ENCODE measurements at regions not wholly inside any gene's neighbourhood (a gene's known extent, or its start where the extent isn't known, plus 50 kb on each side); places are given as distances from the start of the nearest gene placed in this dataset.
"Not testable (repeated sequence)": the region's sequence is repeated elsewhere in the genome, so short reads cannot be mapped to it uniquely, and the experiment has no call there.

DNA sequence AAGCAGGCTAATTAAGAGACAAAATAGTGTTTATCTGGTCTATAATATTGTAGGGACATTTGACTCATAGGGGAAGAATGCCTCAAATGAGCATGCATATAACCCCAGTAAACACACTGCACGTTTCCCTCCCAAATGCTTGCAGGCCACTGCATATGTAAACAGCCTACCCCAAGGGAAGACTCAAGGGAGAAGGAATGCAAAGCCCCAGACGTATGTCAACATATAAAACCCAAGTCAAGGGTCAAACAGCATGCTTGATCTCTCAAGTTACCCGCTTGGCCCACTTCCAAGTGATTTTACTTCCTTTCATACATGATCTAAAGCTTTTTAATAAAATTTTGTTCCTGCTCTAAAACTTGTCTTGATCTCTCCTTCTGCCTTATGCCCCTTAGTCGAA is 1090.0 kb downstream of the OTOL1 start:
- no peak for TF ChIP-seq CTCF (IDR thresholded peaks at IDR 0.05; ENCODE audit: control extremely low read depth, extremely low read depth)
- Histone ChIP-seq H3K9ac (ENCODE audit: insufficient read depth in 1 of 2, low read length in 2 of 2) (no peak overlapping the region), H3K4me3 (no peak overlapping the region), H3K9me3 (ENCODE audit: control insufficient read depth in 4 of 4, insufficient read depth in 3 of 4, low read length in 3 of 4) (no peaks in the 10 kb centered on the region), H3K36me3 (ENCODE audit: control insufficient read depth in 4 of 4, insufficient read depth in 4 of 4, low read length in 4 of 4) (no peaks in the 10 kb centered on the region), H3K27ac (ENCODE audit: low read depth in 1 of 2, low read length in 1 of 2) (no peak overlapping the region), H3K27me3 (ENCODE audit: control insufficient read depth in 3 of 3, insufficient read depth in 3 of 3, low read length in 2 of 3) (no peaks in the 10 kb centered on the region), H3K4me1 (ENCODE audit: control insufficient read depth in 5 of 5, insufficient read depth in 5 of 5, low read length in 5 of 5) (peaks cover 0 to 11% (median 0%) of the 10 kb centered on the region in 5 donors)
- 54 to 68% methylated on average over 4 of the region's 4 CpGs for WGBS, 2 donors
- ATAC-seq (ENCODE audit: insufficient read depth, low FRiP score) (no peak), DNase-seq (peak; percentile 13 to 47 (median 27))

- Histone ChIP-seq H3K27ac (ENCODE audit: low read depth in 1 of 2, low read length in 1 of 2) (no peak overlapping the region), H3K4me3 (no peak overlapping the region), H3K9me3 (ENCODE audit: control insufficient read depth in 4 of 4, insufficient read depth in 3 of 4, low read length in 3 of 4) (peaks cover 0 to 2% (median 0%) of the 10 kb centered on the region in 4 donors), H3K36me3 (ENCODE audit: control insufficient read depth in 4 of 4, insufficient read depth in 4 of 4, low read length in 4 of 4) (no peaks in the 10 kb centered on the region), H3K27me3 (ENCODE audit: control insufficient read depth in 3 of 3, insufficient read depth in 3 of 3, low read length in 2 of 3) (no peaks in the 10 kb centered on the region), H3K4me1 (ENCODE audit: control insufficient read depth in 5 of 5, insufficient read depth in 5 of 5, low read length in 5 of 5) (peaks cover 0 to 7% (median 0%) of the 10 kb centered on the region in 5 donors), H3K9ac (ENCODE audit: insufficient read depth in 1 of 2, low read length in 2 of 2) (no peak overlapping the region)
- TF ChIP-seq CTCF (IDR thresholded peaks at IDR 0.05; ENCODE audit: control extremely low read depth, extremely low read depth): no peak
- 48 to 60% methylated on average over 1 of the region's 1 CpG for WGBS, 2 donors
- ATAC-seq (ENCODE audit: insufficient read depth, low FRiP score) (no peak), DNase-seq (no peak)
Measured at GRCh38 chr3:162597226-162597625, 1100.6 kb downstream of the OTOL1 start.

- H3K4me1 ChIP-seq (ENCODE audit: control insufficient read depth in 5 of 5, insufficient read depth in 5 of 5, low read length in 5 of 5); H3K9me3 ChIP-seq (ENCODE audit: control insufficient read depth in 4 of 4, insufficient read depth in 3 of 4, low read length in 3 of 4); ATAC-seq (ENCODE audit: insufficient read depth, low FRiP score); H3K36me3 ChIP-seq (ENCODE audit: control insufficient read depth in 4 of 4, insufficient read depth in 4 of 4, low read length in 4 of 4); H3K4me3 ChIP-seq; H3K27me3 ChIP-seq (ENCODE audit: control insufficient read depth in 3 of 3, insufficient read depth in 3 of 3, low read length in 2 of 3); H3K9ac ChIP-seq (ENCODE audit: insufficient read depth in 1 of 2, low read length in 2 of 2); H3K27ac ChIP-seq (ENCODE audit: low read depth in 1 of 2, low read length in 1 of 2): not testable (repeated sequence)
- peak; percentile 53 to 75 (median 73) for DNase-seq
- 19 to 41% methylated on average over 4 of the region's 4 CpGs for WGBS, 2 donors
Measured at GRCh38 chr3:162598500-162598899, 1101.9 kb downstream of the OTOL1 start.

- not testable (repeated sequence) for H3K27me3 ChIP-seq (ENCODE audit: control insufficient read depth in 3 of 3, insufficient read depth in 3 of 3, low read length in 2 of 3); ATAC-seq (ENCODE audit: insufficient read depth, low FRiP score); DNase-seq; H3K9ac ChIP-seq (ENCODE audit: insufficient read depth in 1 of 2, low read length in 2 of 2); H3K4me1 ChIP-seq (ENCODE audit: control insufficient read depth in 5 of 5, insufficient read depth in 5 of 5, low read length in 5 of 5); H3K27ac ChIP-seq (ENCODE audit: low read depth in 1 of 2, low read length in 1 of 2); H3K36me3 ChIP-seq (ENCODE audit: control insufficient read depth in 4 of 4, insufficient read depth in 4 of 4, low read length in 4 of 4); H3K4me3 ChIP-seq; H3K9me3 ChIP-seq (ENCODE audit: control insufficient read depth in 4 of 4, insufficient read depth in 3 of 4, low read length in 3 of 4)
- WGBS, 2 donors: 84 to 96% methylated on average over 19 to 27 of the region's 27 CpGs
Measured at GRCh38 chr3:162599742-162600141, 1103.1 kb downstream of the OTOL1 start.
